DMS 273 (cell line): ENCODE measurements at regions not wholly inside any gene's neighbourhood (a gene's known extent, or its start where the extent isn't known, plus 50 kb on each side); places are given as distances from the start of the nearest gene placed in this dataset.
A peak's percentile ranks its signal among the peaks of the same experiment; 100 is the strongest.
"Not testable (repeated sequence)": the region's sequence is repeated elsewhere in the genome, so short reads cannot be mapped to it uniquely, and the experiment has no call there.

Source experiments
- DNase-seq: peaks from one replicate; lab custom pipeline; 2025; ENCODE audit not compliant: unreplicated experiment; lab: John Stamatoyannopoulos, UW

DNA sequence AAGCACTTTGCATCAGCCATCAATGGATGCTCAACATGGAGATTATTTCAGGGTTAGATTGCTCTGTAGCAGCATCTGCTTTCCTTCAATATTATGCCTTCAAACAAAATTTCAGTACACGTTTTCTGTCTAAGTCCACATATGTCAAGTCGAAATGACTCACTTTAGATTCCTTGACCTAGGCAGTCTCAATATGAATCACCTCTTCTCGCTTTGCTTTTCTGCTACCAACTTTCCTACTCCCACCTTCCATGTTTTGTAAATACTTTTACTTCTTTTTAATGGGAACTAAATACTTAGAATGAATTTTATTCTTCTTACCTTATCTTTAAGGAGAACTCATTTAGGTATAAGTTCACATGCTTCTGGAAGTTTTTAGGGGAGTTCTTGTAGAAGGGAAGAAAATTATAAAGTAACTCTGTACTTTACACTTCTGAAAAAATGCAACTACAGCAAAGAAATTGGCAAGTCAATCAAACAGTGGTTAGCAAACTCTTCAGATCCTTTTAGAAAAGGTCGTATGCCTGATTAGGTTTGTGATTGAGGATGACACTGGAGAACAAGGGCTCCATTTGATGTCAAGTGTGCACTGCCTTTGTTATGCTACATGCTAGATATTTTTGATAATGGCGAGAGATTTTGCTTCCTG, 478.5 kb upstream of the SMARCA2 start:
- no peak for DNase-seq

DNA sequence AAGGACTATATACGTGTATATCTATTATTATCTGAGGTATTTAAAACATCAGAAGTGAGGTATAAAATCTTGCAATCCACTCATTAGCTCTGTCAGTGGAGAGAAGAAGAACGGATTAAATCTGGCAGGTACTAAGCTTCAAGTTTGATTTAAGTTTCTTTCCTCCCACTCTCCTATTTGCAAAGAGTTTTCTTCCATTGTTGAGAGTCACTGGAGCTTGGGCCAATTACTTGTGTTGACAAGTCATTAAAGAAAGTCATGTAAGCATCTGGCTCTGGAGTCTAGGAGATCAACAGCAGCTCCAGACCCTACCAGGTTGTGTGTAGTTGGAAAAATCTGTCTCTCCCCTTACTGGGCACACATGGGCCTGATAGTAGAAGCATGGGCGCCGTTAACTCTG, 476.8 kb upstream of the SMARCA2 start:
- DNase-seq, result peak; percentile 0

DNA sequence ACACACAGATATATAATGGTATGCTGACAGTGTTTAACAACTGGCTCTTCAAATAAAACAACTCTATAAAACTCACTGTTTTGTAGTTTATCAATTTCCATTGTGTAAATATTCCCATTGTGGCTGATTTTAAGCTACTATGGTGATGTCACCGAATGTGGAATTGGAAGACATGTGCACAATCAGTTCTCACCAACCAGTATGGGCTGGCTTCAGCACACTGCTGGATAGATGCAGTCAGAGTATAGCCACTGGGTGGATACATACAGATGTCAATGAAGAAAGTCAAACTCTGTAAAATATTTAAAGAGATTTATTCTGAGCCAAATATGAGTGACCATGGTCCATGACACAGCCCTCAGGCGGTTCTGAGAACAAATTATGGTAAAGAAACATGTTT, 475.9 kb upstream of the SMARCA2 start:
- no peak for DNase-seq

DNA sequence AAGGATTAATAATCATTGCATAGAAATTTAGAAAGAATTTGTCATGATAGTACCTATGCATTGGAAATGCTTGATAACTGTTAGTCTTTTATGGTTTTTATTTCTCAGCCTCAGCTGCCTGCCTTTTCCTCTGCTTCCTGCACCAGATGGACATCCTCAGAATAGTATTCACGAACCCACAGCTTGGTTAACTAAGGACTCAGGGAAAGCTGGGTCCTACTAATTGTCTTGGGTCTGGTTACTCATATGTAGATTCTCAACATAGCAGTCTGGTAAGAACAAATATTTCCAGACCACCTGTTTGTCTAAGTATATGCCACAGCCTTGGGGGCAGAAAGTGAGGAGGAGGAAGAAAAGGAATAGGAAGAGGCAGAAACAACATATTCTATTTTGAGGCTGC, 464.5 kb upstream of the SMARCA2 start:
- DNase-seq, result no peak

DNA sequence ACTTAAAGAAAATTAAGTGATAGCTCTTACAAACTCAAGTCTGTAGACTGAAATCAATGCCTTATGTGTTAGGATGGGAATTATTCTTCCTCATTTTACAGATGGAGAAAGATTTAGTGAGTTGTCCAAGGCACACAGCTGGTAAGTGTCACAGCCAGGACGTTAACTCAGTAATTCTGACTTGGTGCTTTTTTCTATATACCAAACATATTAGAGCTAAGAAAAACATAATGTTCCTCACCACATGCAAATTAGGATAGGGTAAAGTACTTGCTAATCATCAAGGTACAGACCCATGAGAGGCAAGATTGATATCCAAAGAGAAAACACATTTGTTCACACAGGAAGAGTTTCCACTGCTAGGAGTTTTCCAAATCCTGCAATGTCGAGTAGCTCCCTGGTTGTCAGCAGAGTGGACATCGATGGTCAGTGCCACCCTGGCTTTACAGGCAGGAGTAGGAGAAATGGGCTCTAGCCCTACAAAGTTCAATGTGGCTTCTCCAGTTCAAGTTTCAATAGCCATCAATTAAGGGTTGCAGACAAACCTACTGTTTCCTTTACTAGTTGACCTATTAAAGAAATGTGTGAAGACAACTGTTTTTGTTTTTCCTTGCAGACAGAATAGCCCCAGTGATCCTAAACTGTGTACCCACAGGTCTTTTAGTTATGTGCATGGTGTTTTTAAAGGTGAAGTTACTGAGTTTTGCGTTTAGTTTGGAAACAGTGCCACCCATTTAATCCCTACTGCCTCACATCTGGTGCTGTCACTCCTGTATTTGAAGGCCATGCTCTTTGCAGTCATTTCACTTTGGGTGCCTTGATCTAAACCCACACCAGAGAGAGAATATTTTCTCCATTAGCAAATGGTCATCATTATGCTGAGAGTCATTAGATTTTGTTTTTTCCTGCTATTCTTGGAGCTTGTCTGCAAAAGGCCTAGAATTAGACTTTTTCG, 460.8 kb upstream of the SMARCA2 start:
- DNase-seq, result no peak

DNA sequence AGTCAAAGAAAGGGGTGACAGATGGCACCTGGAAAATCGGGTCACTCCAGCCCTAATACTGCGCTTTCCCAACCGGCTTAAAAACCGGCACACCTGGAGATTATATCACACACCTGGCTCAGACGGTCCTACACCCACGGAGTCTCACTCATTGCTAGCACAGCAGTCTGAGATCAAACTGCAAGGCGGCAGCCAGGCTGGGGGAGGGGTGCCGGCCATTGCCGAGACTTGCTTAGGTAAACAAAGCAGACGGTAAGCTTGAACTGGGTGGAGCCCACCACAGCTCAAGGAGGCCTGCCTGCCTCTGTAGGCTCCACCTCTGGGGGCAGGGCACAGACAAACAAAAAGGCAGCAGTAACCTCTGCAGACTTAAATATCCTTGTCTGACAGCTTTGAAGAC, 456.5 kb upstream of the SMARCA2 start:
- not testable (repeated sequence) for DNase-seq

DNA sequence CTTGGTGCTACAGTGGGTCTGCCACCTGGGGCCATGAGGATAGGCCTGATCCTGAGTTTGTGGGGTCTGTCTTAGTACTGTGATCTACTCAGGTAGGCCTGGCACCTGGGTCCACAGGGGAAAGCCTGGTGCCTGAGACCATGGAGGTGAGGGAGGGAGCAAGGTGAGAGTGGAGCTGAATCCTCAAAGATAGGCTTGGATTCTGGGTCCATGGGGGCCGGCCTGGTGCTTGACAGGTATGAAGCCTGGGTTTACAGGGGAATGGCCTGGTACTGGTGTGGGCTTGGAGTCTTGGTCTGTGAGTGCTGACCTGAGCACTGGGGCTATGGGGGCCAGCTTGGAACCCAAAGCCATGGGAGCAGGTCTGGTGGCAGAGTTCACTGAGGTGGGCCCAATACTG, 439.2 kb upstream of the SMARCA2 start:
- DNase-seq, result no peak

DNA sequence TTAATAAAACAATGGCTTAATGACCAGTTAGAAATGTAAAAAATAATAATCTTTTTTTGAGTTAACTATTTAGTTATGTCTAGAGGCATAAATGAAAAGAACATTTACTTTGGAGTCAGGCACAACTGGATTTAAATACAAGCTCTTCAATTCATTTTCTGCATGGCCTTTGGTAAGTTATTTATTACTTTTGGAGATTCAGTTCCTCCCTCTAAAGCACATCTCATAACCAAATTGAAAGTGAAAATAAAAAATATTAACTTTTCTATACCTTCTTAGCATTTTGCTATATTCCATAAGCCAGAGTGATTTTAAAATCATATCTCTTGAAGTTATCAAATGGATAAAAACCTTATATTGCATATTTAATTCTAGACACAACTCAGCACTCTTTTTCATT, 434.9 kb upstream of the SMARCA2 start:
- no peak for DNase-seq

DNA sequence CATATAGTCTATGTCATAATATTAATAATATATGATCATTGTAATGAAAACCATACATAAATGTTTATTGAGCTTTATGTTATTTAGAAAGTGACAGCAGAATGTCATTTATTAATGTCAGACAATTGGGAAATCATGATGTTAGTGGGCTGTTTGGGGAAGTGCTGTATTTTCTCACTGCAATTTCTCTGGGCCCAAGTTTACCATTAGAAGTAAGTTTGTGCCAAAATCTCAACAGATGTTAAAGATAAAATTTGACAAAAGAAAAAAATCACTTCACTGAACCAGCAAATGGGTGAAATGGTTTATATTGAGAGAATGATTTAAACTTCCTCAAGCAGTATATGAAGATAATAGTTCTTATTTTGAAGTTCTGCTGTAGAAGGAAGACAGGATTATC, 433.2 kb upstream of the SMARCA2 start:
- DNase-seq, result no peak

DNA sequence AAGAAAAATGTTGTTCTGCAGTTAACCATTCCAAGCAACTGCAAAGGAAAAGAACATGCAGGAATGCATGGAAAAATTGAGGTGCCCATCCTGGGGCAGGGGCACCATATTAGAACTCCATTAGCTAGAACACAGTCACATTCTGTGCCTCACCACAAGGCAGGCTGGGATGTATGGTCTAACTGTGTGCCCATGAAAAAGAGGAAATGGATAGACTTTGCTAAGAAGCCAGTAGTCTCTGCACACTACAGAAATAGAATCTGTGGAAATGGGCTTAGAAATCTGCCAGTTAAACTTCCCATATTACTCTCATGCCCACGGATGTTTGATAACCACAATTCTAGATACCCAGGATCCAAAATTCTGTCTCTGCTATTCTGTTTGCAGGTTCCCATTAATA, 423.8 kb upstream of the SMARCA2 start:
- no peak for DNase-seq

DNA sequence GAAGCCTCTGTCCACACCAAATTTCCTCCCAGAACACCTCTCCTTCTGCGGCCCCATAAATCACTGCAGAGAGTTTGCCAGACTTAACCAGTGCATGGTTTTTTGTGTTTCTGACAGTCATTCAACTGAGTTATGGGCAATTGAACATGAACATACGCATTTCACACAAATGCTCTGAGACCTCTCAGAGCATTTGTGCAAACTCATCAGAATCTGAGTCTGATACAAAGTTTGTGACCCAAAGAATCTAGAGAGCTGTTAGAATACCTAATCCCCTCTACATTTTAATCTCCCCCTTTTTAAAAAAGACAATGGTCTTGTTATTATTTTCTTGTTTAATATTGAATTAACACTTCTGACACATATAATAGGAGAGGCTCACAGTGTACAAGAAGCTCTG, 416.9 kb upstream of the SMARCA2 start:
- DNase-seq, result no peak

DNA sequence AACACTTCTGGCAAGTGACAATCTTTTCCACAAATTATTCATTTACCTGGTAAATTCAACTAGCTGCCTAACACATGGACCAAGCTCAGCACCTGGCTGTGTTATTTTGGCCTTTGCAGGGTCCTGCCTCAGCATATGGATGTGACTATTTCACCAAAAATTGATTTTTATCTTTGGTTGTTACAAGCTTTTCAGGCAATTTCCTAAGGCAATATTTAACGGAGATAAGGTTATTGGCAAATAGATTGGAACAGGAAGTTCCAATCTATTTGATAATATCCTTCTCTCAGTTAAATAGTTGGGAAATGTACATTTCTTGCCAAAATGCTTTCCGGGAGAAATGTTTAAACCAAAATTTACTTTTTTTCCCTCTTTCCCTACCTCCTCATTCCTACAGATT, 415.2 kb upstream of the SMARCA2 start:
- DNase-seq, result no peak

DNA sequence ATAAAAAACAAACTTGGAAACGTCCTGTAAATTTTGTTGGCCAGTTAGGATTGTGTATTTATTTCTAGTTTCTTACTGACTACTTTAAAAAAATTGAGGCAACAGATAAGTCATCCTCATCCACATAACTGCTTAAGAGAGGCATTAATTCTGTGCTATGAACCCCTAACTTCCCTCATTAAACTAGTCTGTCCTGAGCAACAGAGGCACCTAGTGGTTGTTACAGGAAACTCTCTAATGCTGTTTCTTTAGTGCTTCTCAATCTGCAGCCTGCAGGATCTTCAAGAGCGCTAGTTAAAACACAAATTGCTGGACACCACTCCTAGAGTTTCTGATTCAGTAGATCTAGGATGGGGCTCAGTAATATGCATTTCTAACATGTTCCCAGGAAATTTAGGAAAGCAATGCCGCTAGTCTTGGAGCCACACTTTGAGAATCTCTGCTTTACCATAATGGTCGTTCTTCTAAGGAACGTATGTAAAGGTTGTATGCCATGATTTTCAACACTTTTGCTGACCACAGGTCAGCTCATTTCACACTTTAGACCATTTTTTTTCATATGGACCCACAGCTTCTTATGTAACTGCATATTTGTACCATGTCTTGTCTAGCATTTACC, 410.1 kb upstream of the SMARCA2 start:
- peak; percentile 41 for DNase-seq

DNA sequence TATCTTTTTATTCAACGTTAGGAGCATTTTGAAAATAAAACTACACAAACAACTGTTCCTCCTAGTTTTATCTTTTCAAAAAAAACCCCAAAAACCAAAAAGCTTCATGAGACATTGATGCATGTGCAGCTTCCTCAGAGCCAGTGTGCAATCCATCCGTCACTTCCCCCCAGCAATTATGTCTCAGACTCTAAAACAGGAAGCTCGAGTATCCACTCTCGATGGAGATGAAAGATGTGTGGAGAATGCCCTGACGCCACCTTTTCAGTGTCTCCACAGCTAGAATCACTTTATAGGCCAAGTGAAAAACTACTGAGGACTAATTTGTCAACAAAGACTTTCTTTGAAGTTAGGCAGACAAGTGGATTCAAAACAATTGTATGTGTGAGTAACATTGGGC, 408.9 kb upstream of the SMARCA2 start:
- no peak for DNase-seq

DNA sequence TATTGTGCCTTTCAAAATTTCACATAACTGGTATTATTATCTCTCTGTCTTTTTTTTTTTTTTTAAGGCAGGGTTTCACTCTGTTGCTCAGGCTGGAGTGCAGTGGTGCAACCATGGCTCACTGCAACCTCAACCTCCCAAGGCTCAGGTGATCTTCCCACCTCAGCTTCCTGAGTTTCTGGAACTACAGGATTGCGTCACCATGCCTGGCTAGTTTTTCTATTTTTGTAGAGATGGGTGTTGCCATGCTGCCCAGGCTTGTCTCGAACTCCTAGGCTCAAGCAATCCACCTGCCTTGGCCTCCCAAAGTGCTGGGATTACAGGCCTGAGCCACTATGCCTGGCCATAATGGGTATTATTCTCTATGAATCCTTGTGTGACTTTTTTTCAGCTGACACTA, 402.3 kb upstream of the SMARCA2 start:
- no peak for DNase-seq

DNA sequence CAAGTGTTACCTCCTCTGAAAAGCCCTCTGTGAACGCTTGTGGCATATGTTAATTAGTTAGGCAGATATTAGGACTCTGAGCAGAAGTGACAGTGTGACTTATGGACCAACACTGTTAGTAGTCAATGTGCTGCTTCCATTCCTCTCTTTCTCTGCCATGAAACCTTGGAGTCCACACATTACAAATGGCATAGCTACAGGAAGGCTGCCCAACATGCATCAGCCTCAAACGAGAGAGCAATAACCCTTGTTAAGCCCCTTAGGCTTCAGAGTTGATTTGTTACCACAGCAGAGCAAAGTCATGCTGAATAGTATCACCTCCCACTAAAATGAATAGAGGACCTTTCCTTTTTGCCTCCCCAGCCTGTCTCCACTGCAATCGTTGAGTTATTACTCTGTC, 397.7 kb upstream of the SMARCA2 start:
- no peak for DNase-seq

DNA sequence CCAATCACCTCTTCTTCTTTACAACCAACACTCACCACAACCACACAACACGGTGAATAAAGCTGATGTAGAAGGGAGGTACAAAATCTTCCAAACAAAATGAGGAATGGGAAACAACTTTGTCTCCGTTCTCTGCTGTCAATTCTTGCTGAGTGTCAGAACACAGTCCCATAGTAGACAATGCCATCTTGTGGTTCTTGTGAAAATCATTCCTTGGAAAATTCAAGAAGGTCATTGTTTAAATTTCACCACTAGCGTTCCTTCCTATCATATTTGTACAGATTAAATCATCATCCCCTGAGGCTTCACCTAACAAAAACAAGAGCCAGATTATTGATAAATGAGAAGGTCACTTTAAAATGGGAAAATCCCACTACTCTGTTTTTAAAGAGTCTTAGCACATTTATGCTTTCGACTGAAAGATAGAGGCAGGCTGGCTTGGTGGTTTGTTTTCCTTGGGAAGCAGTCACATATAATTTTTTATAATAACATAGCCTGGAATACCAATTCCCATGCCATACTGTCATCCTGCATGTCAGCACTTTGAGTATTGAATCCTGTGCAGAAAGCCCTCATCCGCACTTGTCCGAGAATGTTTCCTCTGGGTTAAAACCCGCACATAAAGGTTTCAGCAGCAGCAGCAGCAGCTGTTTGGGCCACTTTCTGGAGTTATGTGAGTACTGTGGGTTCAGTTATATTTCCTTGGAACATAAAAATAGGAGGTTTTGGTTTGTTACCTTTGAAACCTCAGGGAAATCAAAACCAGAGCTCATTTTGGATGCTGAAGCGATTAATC, 395.0 kb upstream of the SMARCA2 start:
- DNase-seq, result peak; percentile 28

DNA sequence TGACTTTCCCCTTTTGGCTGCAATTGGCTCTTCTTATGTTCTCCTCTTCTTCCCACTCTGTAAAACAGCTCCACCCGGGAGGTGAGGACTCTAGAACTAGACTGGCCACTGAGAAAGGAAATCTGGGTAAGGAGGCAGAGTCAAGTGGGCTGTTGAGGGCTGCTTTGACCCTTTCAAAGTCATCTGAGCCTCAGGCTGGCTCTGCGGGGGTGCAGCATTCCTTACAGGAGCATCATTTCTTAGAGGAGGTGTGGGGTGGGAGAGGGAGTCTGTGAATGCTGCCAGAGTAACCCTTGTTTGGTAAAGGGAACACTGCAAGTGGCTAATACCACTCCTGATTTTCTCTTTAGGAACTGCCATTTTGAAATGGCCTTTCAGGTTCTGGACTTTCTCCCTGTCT, 377.7 kb upstream of the SMARCA2 start:
- DNase-seq, result no peak

DNA sequence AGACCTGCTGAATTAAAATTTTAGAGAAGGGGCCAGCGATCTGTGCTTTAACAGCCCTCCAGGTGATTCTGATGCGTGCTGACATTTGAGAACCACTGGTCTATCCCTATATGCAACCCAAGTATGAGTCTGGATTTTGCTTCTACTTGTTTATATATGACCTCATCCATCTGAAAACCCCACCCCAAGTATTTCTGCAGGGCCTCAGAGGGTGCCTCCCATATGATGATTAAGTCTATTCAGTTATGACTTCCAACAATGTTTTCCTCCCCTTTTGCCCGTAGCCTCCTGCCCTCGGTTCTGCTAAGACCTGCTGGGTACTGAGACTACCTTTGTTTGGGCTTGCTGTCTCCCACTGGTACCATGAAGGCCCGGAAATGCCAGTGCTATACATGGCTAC, 376.0 kb upstream of the SMARCA2 start:
- DNase-seq, result no peak

DNA sequence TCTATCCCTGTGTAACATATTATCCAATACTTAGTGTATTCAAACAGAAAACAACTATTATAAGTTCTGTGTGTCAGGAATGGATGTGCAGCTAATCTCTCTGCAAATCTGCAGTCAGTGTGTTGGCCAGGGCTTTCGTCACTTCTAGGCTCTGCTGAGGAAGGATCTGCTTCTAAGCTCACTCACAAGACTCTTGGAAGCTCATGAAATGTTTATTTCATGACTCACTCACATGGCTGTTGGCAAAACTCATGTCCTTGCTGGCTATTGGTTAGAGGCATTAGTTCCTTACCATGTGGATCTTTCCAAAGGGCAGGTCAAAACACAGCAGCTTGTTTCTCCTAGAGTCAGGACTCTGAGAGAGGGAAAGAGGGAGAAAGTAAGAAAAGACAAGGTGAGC, 367.4 kb upstream of the SMARCA2 start:
- DNase-seq, result no peak

DNA sequence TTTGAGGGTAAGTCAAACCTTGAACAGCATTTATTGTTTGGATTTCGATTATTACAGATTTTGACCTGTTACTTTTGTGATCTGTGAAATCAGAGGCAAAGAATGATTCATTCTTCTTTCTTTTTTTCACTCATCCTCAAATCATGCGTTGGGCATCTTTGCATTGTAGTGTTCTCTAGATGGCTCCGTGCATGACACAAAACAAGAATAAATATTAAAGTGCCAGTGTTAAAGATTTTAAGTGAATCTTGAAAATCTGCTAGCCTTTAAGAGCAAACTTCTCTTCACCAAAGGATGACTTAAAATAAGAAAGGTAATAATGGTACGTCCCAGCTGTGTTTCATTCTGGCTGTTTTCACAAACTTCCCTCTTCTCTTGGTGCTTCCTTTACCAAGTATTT, 361.9 kb upstream of the SMARCA2 start:
- no peak for DNase-seq
